Kidney (tissue), 13 donors: ENCODE measurements at regions not wholly inside any gene's neighbourhood (a gene's known extent, or its start where the extent isn't known, plus 50 kb on each side); places are given as distances from the start of the nearest gene placed in this dataset.
A peak's percentile ranks its signal among the peaks of the same experiment; 100 is the strongest.

Experiments
- DNase-seq, 5 donors: peaks; one replicate each; pipeline ENCODE4 v3.0.0-alpha.2; 2013 to 2020
- FAIRE-seq: peaks from 2 replicates; lab custom pipeline; 2012; peaks lifted over from hg19 to GRCh38; lab: Jason Lieb, UNC
- H3K27ac ChIP-seq, 2 donors: one replicate each; pipeline ENCODE4 v1.7.0; 2013; ENCODE audit warnings: low read depth in 2 of 2, low read length in 2 of 2, inconsistent platforms in 1 of 2
- H3K27me3 ChIP-seq: one replicate; pipeline ENCODE4 v1.7.1; 2013; ENCODE audit warnings: low read length, inconsistent platforms; ENCODE audit not compliant: control insufficient read depth, insufficient read depth
- H3K36me3 ChIP-seq, 3 donors: one replicate each; pipeline versions ENCODE4 v1.7.0 to v1.7.1; 2013; ENCODE audit warnings: low read length in 3 of 3, control low read depth in 1 of 3, inconsistent platforms in 1 of 3; ENCODE audit not compliant: insufficient read depth in 3 of 3, control insufficient read depth in 2 of 3
- H3K4me1 ChIP-seq, 3 donors: one replicate each; pipeline versions ENCODE4 v1.7.0 to v1.7.1; 2013; ENCODE audit warnings: low read length in 3 of 3, inconsistent platforms in 1 of 3, low read depth in 1 of 3; ENCODE audit not compliant: control insufficient read depth in 2 of 3, insufficient read depth in 2 of 3
- H3K4me3 ChIP-seq, 3 donors: one replicate each; pipeline versions ENCODE4 v1.7.0 to v1.8.1; 2013; ENCODE audit warnings: low read length in 3 of 3, control low read depth in 1 of 3, inconsistent platforms in 1 of 3
- H3K9ac ChIP-seq, 3 donors: one replicate each; pipeline versions ENCODE4 v1.7.0 to v1.7.1; 2013; ENCODE audit warnings: low read length in 3 of 3, control low read depth in 1 of 3, inconsistent platforms in 1 of 3
- H3K9me3 ChIP-seq, 3 donors: one replicate each; pipeline versions ENCODE4 v1.7.0 to v1.7.1; 2013; ENCODE audit warnings: low read length in 3 of 3, control low read depth in 1 of 3, inconsistent platforms in 1 of 3; ENCODE audit not compliant: control insufficient read depth in 2 of 3, insufficient read depth in 1 of 3
- CTCF ChIP-seq: IDR thresholded peaks from 3 replicates; pipeline ENCODE4 v1.5.1; 2012; ENCODE audit warnings: mild to moderate bottlenecking, moderate library complexity, borderline replicate concordance; ENCODE audit not compliant: insufficient read depth; ENCODE audit errors: extremely low read depth
- intact Hi-C: fragments of 100-400 bp; cut with DNase I; formaldehyde crosslinking; loops from one replicate; pipeline ENCODE4 v1.11.1; 2022
- donor health status: control.
- donor health status: control.
- donor health status: control.
- donor health status: control.
- donor health status: control.
- donor health status: DM: yes; HTN: yes; CAD: no.
- donor health status: Normal renal cell carcinoma (clear cell type).

GRCh38 chr9:87085073-87085472 is 137.8 kb upstream of the GAS1 start:
- DNase-seq (peak in 1 of 5 donors; percentile 62), FAIRE-seq (no peak)
- intact Hi-C loops: no loop called here

GRCh38 chr9:87085521-87085920 is 138.2 kb upstream of the GAS1 start:
- Histone ChIP-seq H3K4me1 (no peaks in the 10 kb centered on the region), H3K9ac (no peak overlapping the region), H3K27me3 (no peaks in the 10 kb centered on the region), H3K27ac (no peak overlapping the region), H3K9me3 (no peaks in the 10 kb centered on the region), H3K36me3 (no peaks in the 10 kb centered on the region), H3K4me3 (no peak overlapping the region)
- no peak for TF ChIP-seq CTCF
- DNase-seq (peak in 1 of 5 donors; percentile 68), FAIRE-seq (no peak)
- intact Hi-C loops: no loop called here

More at GRCh38 chr9:87085073-87085472, 137.8 kb upstream of the GAS1 start:
- H3K4me1 ChIP-seq: no peaks in the 10 kb centered on the region
- no peak overlapping the region for H3K9ac ChIP-seq
- TF ChIP-seq CTCF: no peak
- H3K27ac ChIP-seq: no peak overlapping the region
- H3K27me3 ChIP-seq: no peaks in the 10 kb centered on the region
- H3K9me3 ChIP-seq: no peaks in the 10 kb centered on the region
- no peak overlapping the region for H3K4me3 ChIP-seq
- no peaks in the 10 kb centered on the region for H3K36me3 ChIP-seq

GRCh38 chr9:87086221-87086818 is 139.0 kb upstream of the GAS1 start:
- Histone ChIP-seq H3K27me3 (no peaks in the 10 kb centered on the region), H3K4me3 (no peak overlapping the region), H3K9ac (no peak overlapping the region), H3K36me3 (no peaks in the 10 kb centered on the region), H3K27ac (peak overlapping the region in 1 of 2 donors; percentile 65), H3K4me1 (no peaks in the 10 kb centered on the region), H3K9me3 (no peaks in the 10 kb centered on the region)
- FAIRE-seq: no peak
- no peak for TF ChIP-seq CTCF
- intact Hi-C loops: no loop called here
- DNase-seq: peak in 3 of 5 donors; percentile 33 to 82 (median 69)

- no peaks in the 10 kb centered on the region for H3K9me3 ChIP-seq
- FAIRE-seq (no peak), DNase-seq (no peak)
- H3K27me3 ChIP-seq: no peaks in the 10 kb centered on the region
- no peak overlapping the region for H3K4me3 ChIP-seq
- H3K9ac ChIP-seq: no peak overlapping the region
- intact Hi-C loops: no loop called here
- no peaks in the 10 kb centered on the region for H3K4me1 ChIP-seq
- peak overlapping the region in 1 of 2 donors; percentile 9 for H3K27ac ChIP-seq
- H3K36me3 ChIP-seq: no peaks in the 10 kb centered on the region
- no peak for TF ChIP-seq CTCF
Observed at GRCh38 chr9:87087197-87087596, 139.9 kb upstream of the GAS1 start.
